H9 (cell line): ENCODE measurements at regions not wholly inside any gene's neighbourhood (a gene's known extent, or its start where the extent isn't known, plus 50 kb on each side); places are given as distances from the start of the nearest gene placed in this dataset.

ENCODE experiments used
- DNase-seq: peaks from one replicate; pipeline ENCODE4 v3.0.0-alpha.2; 2017
- H2AFZ ChIP-seq: one replicate; pipeline ENCODE4 v1.6.1; 2013; ENCODE audit warnings: mild to moderate bottlenecking, low read length, control low read depth, moderate library complexity
- H2AK5ac ChIP-seq: 2 replicates; pipeline ENCODE4 v1.6.1; 2013; ENCODE audit warnings: low read length, control low read depth, mixed read lengths; ENCODE audit not compliant: insufficient read length
- H2BK120ac ChIP-seq: one replicate; pipeline ENCODE4 v1.6.1; 2013; ENCODE audit warnings: low read depth, mild to moderate bottlenecking, low read length, control low read depth, inconsistent platforms; ENCODE audit not compliant: poor library complexity, severe bottlenecking
- H2BK12ac ChIP-seq: 2 replicates; pipeline ENCODE4 v1.6.1; 2013; ENCODE audit warnings: low read length, control low read depth, mixed read lengths, low read depth; ENCODE audit not compliant: insufficient read length
- H2BK15ac ChIP-seq: 2 replicates; pipeline ENCODE4 v1.6.1; 2013; ENCODE audit warnings: low read depth, low read length, control low read depth
- H2BK20ac ChIP-seq: one replicate; pipeline ENCODE4 v1.6.1; 2013; ENCODE audit warnings: low read depth, mild to moderate bottlenecking, low read length, control low read depth, inconsistent platforms; ENCODE audit not compliant: poor library complexity, severe bottlenecking
- H2BK5ac ChIP-seq: 2 replicates; pipeline ENCODE4 v1.6.1; 2013; ENCODE audit warnings: low read length, control low read depth, mixed read lengths; ENCODE audit not compliant: insufficient read length
- H3K14ac ChIP-seq: 2 replicates; pipeline ENCODE4 v1.6.1; 2013; ENCODE audit warnings: low read length, control low read depth; ENCODE audit not compliant: insufficient read depth
- H3K18ac ChIP-seq: 2 replicates; pipeline ENCODE4 v1.6.1; 2013; ENCODE audit warnings: low read depth, mild to moderate bottlenecking, mixed read lengths, low read length, control low read depth; ENCODE audit not compliant: insufficient read length
- H3K23ac ChIP-seq: 2 replicates; pipeline ENCODE4 v1.6.1; 2013; ENCODE audit warnings: low read length, control low read depth, mixed read lengths, low read depth; ENCODE audit not compliant: insufficient read length
- H3K23me2 ChIP-seq: 2 replicates; pipeline ENCODE4 v1.6.1; 2013; ENCODE audit warnings: low read depth, mild to moderate bottlenecking, mixed read lengths, low read length, control low read depth; ENCODE audit not compliant: insufficient read length, poor library complexity, severe bottlenecking
- H3K27ac ChIP-seq: 2 replicates; pipeline ENCODE4 v1.5.1; 2013; ENCODE audit warnings: low read length, control low read depth, mixed read lengths, low read depth; ENCODE audit not compliant: insufficient read length
- H3K27me3 ChIP-seq: 2 replicates; pipeline ENCODE4 v1.6.1; 2013; ENCODE audit warnings: low read length, control low read depth, inconsistent platforms; ENCODE audit not compliant: insufficient read depth
- H3K4ac ChIP-seq: 2 replicates; pipeline ENCODE4 v1.6.1; 2013; ENCODE audit warnings: low read depth, mild to moderate bottlenecking, control low read depth, inconsistent platforms, low read length, moderate library complexity
- H3K4me1 ChIP-seq: 2 replicates; pipeline ENCODE4 v1.6.1; 2013; ENCODE audit warnings: low read length, control low read depth, inconsistent platforms; ENCODE audit not compliant: insufficient read depth
- H3K4me2 ChIP-seq: 2 replicates; pipeline ENCODE4 v1.6.1; 2013; ENCODE audit warnings: low read length, control low read depth, mixed read lengths; ENCODE audit not compliant: insufficient read length, insufficient read depth
- H3K56ac ChIP-seq: 2 replicates; pipeline ENCODE4 v1.6.1; 2013; ENCODE audit warnings: low read depth, mild to moderate bottlenecking, mixed read lengths, low read length, control low read depth; ENCODE audit not compliant: insufficient read length
- H3K79me1 ChIP-seq: 2 replicates; pipeline ENCODE4 v1.6.1; 2013; ENCODE audit warnings: low read depth, mild to moderate bottlenecking, moderate library complexity, low read length, control low read depth, inconsistent platforms; ENCODE audit not compliant: insufficient read depth, poor library complexity, severe bottlenecking
- H3K79me2 ChIP-seq: 2 replicates; pipeline ENCODE4 v1.6.1; 2013; ENCODE audit warnings: low read length, control low read depth, inconsistent platforms; ENCODE audit not compliant: insufficient read depth
- H3K9ac ChIP-seq: 2 replicates; pipeline ENCODE4 v1.6.1; 2013; ENCODE audit warnings: low read length, control low read depth, mixed read lengths; ENCODE audit not compliant: insufficient read length; ENCODE audit errors: extremely low read depth
- H3K9me3 ChIP-seq: one replicate; pipeline ENCODE4 v1.6.1; 2013; ENCODE audit warnings: low read depth, low read length, inconsistent platforms; ENCODE audit not compliant: control insufficient read depth
- H3T11ph ChIP-seq: one replicate; pipeline ENCODE4 v1.6.1; 2013; ENCODE audit warnings: mild to moderate bottlenecking, low read length, control low read depth, inconsistent platforms
- H4K20me1 ChIP-seq: one replicate; pipeline ENCODE4 v1.6.1; 2013; ENCODE audit not compliant: control insufficient read depth, insufficient read length, insufficient read depth
- H4K5ac ChIP-seq: 2 replicates; pipeline ENCODE4 v1.6.1; 2013; ENCODE audit warnings: low read depth, mild to moderate bottlenecking, mixed read lengths, low read length, control low read depth; ENCODE audit not compliant: insufficient read length
- H4K8ac ChIP-seq: replicated peaks from 2 replicates; pipeline ENCODE4 v1.6.1; 2013; ENCODE audit warnings: low read length, control low read depth, mixed read lengths, low read depth; ENCODE audit not compliant: insufficient read length
- H4K91ac ChIP-seq: 2 replicates; pipeline ENCODE4 v1.6.1; 2013; ENCODE audit warnings: low read depth, mild to moderate bottlenecking, moderate library complexity, mixed read lengths, low read length, control low read depth; ENCODE audit not compliant: insufficient read length
- H3K27ac Mint-ChIP-seq, 3 experiments: 2 replicates in 2 of 3; 3 replicates in 1 of 3; pipeline ENCODE4 v1.8.0; 2020 to 2021; ENCODE audit warnings: mixed read lengths in 3 of 3, mild to moderate bottlenecking in 1 of 3, moderate library complexity in 1 of 3
- H3K27me3 Mint-ChIP-seq: 2 replicates; pipeline ENCODE4 v1.8.0; 2021; ENCODE audit warnings: low read depth, mild to moderate bottlenecking, moderate library complexity, mixed read lengths
- H3K36me3 Mint-ChIP-seq, 3 experiments: 2 replicates in 2 of 3; 3 replicates in 1 of 3; pipeline ENCODE4 v1.8.0; 2020 to 2021; ENCODE audit warnings: low read depth in 3 of 3, mixed read lengths in 3 of 3; ENCODE audit not compliant: insufficient read depth in 1 of 3
- H3K4me1 Mint-ChIP-seq, 2 experiments: 2 replicates each; pipeline ENCODE4 v1.8.0; 2020; ENCODE audit warnings: mixed read lengths in 2 of 2
- H3K4me3 Mint-ChIP-seq, 2 experiments: 2 replicates in 1 of 2; 3 replicates in 1 of 2; pipeline ENCODE4 v1.8.0; 2020 to 2021; ENCODE audit warnings: mild to moderate bottlenecking in 2 of 2, mixed read lengths in 2 of 2, moderate library complexity in 1 of 2
- H3K9me3 Mint-ChIP-seq, 2 experiments: 2 replicates in 1 of 2; 3 replicates in 1 of 2; pipeline ENCODE4 v1.8.0; 2020; ENCODE audit warnings: mild to moderate bottlenecking in 2 of 2, mixed read lengths in 2 of 2, moderate library complexity in 1 of 2
- CTCF ChIP-seq: fragments of 200-600 bp; sonication (generic); conservative IDR thresholded peaks from 3 replicates; pipeline ENCODE4 v1.8.0; 2021; ENCODE audit warnings: antibody characterized with exemption, mild to moderate bottlenecking
- WGBS: extraction: QIAGEN DNeasy Blood & Tissue Kit; methylation state at CpG from one replicate; pipeline ENCODE4 v1.1.7; 2013; ENCODE audit warnings: missing lambda C conversion rate, low lambda C conversion rate, mixed read lengths; ENCODE audit not compliant: insufficient read length; ENCODE audit errors: extremely low coverage; 5-methylcytosine and 5-hydroxymethylcytosine counted together

DNA sequence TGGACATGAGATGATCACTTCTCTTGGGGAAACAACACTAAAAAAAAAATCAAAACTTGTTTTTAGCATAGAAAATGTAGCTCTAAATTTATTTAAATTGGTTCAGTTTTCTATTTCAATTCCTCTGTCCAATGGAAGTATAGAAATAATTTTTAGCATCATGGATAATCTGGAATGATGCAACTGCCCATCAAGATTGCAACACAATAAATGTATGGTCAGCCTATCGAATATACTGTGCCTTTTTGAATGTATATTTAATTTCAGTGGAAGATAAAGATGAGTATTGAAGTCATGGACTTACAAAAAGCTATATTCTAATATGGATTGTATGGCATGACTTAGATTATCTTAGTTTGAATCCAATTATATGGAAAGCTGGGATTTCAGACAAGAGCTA, 906.7 kb downstream of the IGSF11 start:
- H3K4ac ChIP-seq = no peak overlapping the region
- no peaks in the 10 kb centered on the region for H3K4me1 ChIP-seq
- H2BK120ac ChIP-seq = no peak overlapping the region
- no peak for DNase-seq
- H3K14ac ChIP-seq = no peak overlapping the region
- no peak overlapping the region for H3K56ac ChIP-seq
- H3K9me3 ChIP-seq = no peaks in the 10 kb centered on the region
- no peaks in the 10 kb centered on the region for H3K27me3 ChIP-seq
- Mint-ChIP-seq H3K36me3 (no peaks in the 10 kb centered on the region), H3K4me3 (no peak overlapping the region), H3K27me3 (no peaks in the 10 kb centered on the region), H3K9me3 (no peaks in the 10 kb centered on the region), H3K27ac (no peak overlapping the region), H3K4me1 (no peaks in the 10 kb centered on the region)
- TF ChIP-seq CTCF = no peak
- no peak overlapping the region for H2AK5ac ChIP-seq
- no CpG with 5 or more reads among the region's 1 CpG for WGBS
- no peak overlapping the region for H3K18ac ChIP-seq
- no peak overlapping the region for H3K4me2 ChIP-seq
- H4K20me1 ChIP-seq = no peaks in the 10 kb centered on the region
- H2BK20ac ChIP-seq = no peak overlapping the region
- no peak overlapping the region for H4K91ac ChIP-seq
- no peaks in the 10 kb centered on the region for H3K23me2 ChIP-seq
- H4K8ac ChIP-seq = no peak overlapping the region
- H4K5ac ChIP-seq = no peak overlapping the region
- H3K79me2 ChIP-seq = no peaks in the 10 kb centered on the region
- no peak overlapping the region for H2BK15ac ChIP-seq
- H2BK12ac ChIP-seq = no peak overlapping the region
- H2AFZ ChIP-seq = no peak overlapping the region
- H3K23ac ChIP-seq = no peak overlapping the region
- H3T11ph ChIP-seq = no peak overlapping the region
- H2BK5ac ChIP-seq = no peak overlapping the region
- no peak overlapping the region for H3K27ac ChIP-seq
- H3K79me1 ChIP-seq = no peaks in the 10 kb centered on the region
- H3K9ac ChIP-seq = no peak overlapping the region
